Kidney glomerular epithelial cell (primary cell): ENCODE measurements at regions not wholly inside any gene's neighbourhood (a gene's known extent, or its start where the extent isn't known, plus 50 kb on each side); places are given as distances from the start of the nearest gene placed in this dataset.
"Not testable (repeated sequence)": the region's sequence is repeated elsewhere in the genome, so short reads cannot be mapped to it uniquely, and the experiment has no call there.

Experiments
- DNase-seq: peaks from one replicate; lab custom pipeline; 2025; lab: John Stamatoyannopoulos, UW

DNA sequence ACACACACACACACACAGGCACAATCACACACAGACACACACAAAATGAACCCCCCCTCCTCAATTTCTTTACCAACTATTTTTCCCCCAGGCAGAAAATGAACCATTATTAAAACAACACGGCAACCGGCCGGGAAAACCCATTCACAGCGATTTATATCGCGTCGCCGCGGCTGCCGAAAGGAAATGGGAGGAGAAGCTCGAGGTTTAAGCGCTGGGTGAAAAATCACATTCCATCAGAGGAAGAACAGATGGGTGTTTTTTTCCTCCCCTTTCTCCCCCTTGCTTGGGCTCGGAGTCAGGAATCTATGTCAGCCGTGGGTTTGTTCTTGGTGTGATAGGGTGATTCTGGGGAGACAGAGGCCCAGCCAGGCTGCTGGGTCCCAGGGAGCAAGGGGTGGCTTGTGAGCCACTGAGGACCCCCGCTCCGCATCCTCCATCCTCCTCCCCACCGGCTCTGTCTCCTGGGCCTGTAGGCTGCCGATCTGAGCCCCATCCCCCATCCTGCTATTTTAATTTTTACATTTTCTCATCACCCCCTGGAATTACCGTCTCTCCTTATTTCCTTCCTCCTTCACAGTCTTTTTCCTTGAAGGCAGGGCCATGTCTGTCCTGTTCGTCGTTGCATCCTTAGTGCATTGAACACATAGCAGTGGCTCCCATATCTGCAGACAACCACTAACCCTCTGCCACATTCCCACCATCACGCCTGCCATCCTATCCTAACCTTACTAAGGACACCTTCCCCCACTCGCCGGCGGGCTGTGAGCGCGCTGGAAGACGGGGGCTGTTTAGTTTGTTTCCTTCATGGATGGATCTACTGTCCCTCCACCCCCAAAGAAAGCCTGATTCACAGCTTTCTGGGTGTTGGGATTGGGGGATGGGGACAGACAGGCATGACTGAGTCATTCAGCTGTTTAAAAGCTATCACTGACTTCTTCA lies 137.7 kb downstream of the CRLF3 start:
- not testable (repeated sequence) for DNase-seq

DNA sequence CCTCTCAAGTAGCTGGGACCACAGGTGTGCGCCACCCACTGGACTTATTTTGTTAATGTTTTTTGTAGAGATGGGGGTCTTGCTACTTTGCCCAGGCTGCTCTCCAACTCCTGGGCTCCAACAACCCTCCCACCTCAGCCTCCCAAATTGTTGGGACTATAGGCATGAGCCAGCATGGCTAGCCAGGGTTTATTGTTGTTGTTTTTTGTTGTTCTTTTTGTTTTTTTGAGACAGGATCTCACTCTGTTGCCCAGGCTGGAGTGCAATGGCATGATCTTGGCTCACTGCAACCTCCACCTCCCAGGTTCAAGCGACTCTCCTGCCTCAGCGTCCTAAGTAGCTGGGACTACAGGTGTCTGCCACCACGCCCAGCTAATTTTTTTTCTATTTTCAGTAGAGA lies 142.2 kb downstream of the CRLF3 start:
- DNase-seq: not testable (repeated sequence)

DNA sequence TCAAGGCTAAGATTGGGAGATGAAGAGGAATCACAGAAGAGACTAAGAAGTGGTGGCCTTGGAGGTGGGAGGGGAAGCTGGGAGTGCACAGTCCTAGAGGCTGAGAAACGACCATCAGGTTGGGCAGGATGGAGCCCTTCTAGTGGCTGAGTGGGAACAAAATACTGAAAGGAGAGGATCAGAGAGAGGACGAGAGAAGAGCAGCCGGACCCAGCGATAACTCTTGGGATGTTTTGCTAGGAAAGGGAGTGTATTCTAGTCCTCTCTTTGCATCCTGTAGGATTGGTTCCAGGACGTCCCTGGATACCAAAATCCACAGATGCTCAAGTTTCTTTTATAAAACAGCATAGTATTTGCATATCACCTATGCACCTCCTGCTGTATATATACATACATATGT lies 143.8 kb downstream of the CRLF3 start:
- not testable (repeated sequence) for DNase-seq

GRCh38 chr17:30677550-30678249 lies 146.8 kb downstream of the CRLF3 start:
- no peak for DNase-seq

DNA sequence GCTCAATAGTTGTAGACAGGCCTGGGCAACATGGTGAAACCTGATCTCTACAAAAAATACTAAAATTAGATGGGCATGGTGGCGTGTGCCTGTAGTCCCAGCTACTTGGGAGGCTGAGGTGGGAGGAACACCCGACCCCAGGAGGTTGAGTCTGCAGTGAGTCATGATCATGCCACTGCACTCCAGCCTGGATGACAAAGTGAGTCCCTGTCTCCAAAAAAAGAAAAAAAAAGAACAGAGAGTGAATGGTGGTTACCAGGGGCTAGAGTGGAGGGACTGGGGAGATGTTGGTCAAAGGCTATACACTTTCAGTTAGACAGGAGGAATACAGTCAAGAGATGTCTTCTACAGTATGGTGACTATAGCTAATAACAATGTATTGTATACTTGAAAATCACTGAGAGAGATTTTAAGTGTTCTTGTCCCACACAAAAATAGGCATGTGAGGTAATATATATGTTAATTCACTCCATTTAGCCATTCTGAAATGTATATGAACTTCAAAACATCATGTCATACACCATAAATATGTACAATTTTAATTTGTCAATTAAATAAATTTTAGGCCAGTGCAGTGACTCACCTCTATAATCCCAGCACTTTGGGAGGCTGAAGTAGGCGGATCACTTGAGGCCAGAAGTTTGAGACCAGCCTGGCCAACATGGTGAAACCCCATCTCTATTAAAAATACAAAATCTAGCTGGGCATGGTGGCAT lies 148.6 kb downstream of the CRLF3 start:
- DNase-seq: not testable (repeated sequence)

DNA sequence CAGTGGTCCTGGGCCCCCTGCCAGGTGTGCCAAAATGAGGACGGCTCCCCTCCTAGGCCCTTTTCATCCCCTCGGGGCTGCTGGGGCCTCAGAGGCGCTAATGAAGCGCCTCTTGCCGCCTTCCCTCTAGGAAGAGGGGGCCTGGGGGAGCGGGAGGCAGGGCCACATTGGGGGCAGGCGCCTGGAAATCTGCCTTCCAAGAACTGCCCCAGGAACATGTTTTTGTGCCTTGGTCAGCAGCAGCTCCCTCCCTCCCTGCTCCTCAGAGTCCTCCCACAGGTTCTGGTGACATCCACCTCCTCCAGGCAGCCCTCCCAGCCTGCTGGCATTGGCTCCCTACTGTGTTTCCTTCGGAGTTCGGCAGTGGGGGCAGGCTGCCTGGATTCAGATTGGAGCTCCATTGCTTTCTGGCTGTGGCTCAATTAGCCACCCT lies 155.3 kb downstream of the CRLF3 start:
- not testable (repeated sequence) for DNase-seq

DNA sequence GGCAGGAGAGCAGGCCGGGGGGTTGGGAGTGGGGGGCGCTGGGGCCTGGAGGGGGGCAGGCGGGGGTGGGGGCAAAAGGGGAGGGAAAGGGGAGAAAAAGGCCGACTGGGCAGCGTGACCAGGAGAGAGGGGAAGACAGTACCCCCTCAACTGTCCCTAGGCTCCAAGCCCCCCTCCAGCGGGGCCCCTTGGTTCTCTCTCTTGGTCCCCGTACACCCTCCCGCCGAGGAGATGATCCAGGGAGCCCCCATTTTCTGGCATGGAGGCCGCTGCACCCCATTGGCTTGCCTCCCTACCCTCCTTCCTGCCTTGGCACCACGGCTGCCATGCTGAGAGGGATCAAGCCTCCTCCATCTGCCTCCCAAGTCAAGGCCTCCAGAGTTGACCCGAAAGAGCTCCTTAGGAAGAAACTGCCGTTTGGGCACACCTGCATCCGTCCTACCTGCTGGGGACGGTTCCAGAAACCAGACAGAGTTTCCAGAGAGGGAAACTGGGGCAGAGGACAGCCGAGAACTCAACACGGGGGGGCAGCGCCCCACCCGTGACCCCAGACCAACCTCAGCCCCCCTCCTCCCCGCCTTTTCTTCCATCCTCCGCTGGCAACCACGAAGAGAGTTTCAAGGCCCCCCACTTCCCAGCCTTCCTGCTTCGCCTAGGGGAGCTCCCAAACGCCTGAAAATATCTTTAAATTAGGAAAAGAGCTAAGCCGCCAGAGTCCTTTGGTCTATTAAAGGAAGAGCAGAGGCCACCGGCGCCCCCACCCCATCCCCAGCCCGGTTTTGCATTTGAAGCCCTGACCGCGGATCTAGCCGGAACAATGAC lies 155.9 kb downstream of the CRLF3 start:
- not testable (repeated sequence) for DNase-seq

DNA sequence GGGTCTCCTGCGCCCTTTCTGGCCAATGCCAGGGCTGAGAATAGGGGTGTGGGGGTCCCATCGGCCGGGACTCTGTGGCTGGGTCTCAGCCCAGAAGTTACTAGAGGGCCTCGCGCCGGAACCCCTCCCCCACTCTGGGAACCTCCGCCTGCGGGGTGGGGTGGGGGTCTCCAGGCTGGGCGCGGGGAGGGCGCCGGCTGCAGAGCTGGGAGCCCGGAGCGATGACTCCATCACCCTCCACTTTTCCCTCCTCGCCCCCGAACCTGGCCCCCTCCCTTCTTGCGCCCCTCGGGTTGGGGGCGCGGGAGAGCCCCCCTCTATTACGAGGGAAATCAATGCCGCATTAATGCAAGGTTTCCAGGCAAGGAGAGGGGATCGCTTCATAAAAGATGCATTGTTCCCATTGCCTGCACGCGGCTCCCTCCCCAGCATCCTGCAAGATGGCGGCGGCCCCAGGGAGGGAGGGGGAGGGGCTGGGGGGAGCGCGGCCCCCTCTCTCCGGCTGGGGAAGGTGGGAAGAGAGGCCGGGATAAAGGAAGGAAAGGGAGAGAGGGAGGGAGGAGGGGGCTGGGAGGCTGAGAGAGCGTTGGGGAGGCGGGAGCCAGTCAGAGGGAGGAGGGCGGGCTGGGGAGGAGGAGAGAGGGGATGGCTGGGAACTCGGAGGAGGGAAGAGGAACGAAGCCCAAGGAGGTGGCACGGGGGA lies 156.7 kb downstream of the CRLF3 start:
- not testable (repeated sequence) for DNase-seq

GRCh38 chr17:30666838-30667656 lies 157.4 kb downstream of the CRLF3 start:
- not testable (repeated sequence) for DNase-seq

DNA sequence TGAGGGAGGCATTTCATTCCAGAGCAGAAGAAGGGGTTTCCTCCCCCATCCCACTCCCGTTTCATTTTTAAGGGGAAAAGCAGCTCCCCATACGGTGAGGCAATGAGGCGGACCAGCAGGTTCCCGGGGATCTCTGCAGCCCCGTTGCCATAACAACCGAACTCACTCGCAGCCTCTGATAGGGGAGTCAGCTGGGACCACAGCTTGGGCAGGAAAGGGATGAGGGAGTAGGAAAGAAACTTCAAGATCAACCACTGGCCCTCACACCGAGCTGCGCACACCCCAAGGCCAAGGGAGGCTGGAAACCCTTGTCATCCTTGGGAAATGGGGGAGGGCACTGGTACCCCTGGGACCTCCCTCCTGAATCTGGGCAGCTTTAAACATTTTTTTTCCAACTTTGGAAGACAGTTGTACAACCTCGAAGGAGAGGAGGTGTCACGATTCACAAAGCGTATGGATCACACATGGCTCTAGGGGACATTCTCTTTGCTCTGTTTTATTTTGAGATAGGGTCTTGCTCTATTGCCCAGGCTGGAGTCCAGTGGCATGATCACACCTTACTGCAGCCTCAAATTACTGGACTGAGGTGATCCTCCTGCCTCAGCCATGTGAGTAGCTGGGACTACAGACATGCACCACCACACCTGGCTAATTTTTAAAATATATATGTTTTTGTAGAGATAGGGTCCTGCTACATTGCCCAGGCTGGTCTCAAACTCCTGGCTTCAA lies 160.6 kb downstream of the CRLF3 start:
- not testable (repeated sequence) for DNase-seq

DNA sequence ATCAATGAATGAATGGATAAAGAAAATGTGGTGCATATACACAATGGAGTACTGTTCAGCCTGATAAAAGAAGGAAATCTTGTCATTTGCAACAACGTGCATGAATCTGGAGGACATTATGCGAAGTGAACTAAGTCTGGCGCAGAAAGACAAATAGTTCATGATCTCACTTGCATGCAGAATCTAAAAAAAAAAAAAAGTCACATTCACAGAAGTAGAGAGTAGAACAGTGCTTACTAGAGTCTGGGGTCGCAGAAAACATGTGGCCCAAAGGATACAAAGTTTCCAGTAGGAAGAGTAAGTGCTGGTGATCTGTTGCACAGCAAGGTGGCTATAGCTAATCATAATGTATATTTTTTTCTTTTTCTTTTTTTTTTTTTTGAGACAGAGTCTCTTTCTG lies 167.3 kb downstream of the CRLF3 start:
- not testable (repeated sequence) for DNase-seq

- not testable (repeated sequence) for DNase-seq
Observed at GRCh38 chr17:30653038-30653437, 171.5 kb downstream of the CRLF3 start.

DNA sequence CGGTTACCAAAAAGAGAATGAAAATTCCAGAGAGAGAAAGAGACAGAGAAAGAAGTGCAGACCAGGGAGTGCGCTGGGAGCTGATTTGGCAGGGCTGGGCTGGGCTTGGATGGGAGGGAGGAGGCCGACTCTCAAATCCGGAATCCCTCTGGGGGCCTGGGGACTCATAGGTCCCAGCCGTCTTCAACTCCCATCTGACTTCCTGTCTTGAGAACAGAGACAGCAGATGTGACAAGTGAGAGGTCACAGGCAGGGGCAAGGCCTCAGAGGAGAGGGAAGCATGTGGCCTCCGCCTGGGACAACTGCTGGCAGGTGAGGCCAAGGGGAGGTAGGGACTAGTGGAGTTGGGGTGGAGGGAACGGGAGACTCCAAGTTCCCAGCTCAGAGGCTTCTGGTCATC lies 172.9 kb downstream of the GOSR1 start:
- DNase-seq: not testable (repeated sequence)

DNA sequence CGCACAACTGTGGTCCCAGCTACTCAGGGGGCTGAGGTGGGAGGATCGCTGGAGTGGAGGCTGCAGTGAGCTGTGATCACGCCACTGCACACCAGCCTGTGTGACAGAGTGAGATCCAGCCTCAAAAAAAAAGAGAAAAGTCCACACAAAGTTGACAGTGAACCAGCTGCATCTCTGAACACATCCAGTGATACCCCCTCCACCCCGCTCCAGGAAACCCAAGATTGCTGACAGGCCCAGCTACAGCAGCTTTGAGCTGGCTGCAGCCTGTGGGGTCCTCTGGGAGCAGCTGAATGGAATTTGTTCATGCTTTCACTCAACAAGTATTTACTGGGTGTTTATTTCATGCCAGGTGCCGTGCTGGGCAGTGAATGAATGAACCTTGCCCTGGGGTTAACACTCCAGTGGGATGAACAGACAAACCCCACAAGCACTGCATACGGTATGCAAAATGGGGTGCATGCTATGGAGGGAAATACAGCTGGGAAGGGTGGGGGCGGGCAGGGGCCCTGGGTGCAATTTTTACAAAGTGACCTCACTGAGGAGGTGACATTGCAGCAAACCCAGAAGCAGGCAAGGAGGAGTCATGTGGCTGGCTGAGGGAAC lies 170.9 kb downstream of the GOSR1 start:
- DNase-seq: not testable (repeated sequence)

GRCh38 chr17:30645875-30646274 lies 168.7 kb downstream of the GOSR1 start:
- DNase-seq: not testable (repeated sequence)

GRCh38 chr17:30644713-30645112 lies 167.5 kb downstream of the GOSR1 start:
- DNase-seq: not testable (repeated sequence)

GRCh38 chr17:30644287-30644686 lies 167.1 kb downstream of the GOSR1 start:
- not testable (repeated sequence) for DNase-seq

GRCh38 chr17:30641428-30641827 lies 164.2 kb downstream of the GOSR1 start:
- not testable (repeated sequence) for DNase-seq

DNA sequence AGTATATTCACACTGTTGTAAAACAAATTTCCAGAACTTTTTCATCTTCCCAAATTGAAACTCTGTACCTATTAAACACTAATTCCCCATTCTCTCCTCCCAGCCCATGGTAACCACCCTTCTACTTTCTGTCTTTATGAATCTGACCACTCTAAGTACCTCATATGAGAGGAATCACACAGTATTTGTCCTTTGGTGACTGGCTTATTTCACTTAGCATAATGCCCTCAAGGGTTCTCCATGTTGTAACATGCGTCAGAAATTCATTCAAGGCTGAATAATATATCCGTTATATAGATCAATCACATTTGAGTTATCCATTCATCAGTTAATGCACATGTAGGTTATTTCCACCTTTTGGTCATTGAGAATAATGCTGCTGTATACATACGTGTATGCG lies 162.2 kb downstream of the GOSR1 start:
- not testable (repeated sequence) for DNase-seq
